OCI-LY3 (cell line): ENCODE measurements at regions not wholly inside any gene's neighbourhood (a gene's known extent, or its start where the extent isn't known, plus 50 kb on each side); places are given as distances from the start of the nearest gene placed in this dataset.

ENCODE experiments used
- CTCF ChIP-seq: fragments of 200-600, 300-600 bp; sonication (generic); IDR thresholded peaks from 2 replicates; pipeline ENCODE4 v1.5.1; 2014; ENCODE audit warnings: antibody characterized with exemption, low read length, low read depth
- EZH2phosphoT487 ChIP-seq: fragments of 200-600 bp; shearing (Covaris generic); IDR thresholded peaks from 2 replicates; pipeline ENCODE4 v1.6.1; 2018; ENCODE audit warnings: antibody characterized with exemption, mixed run types, low read depth

GRCh38 chr3:8157640-8158039, 344.0 kb upstream of the LMCD1 start:
- no peak for TF ChIP-seq CTCF
- TF ChIP-seq EZH2phosphoT487, result no peak
